Left renal pelvis (tissue), 4 donors: ENCODE measurements at regions not wholly inside any gene's neighbourhood (a gene's known extent, or its start where the extent isn't known, plus 50 kb on each side); places are given as distances from the start of the nearest gene placed in this dataset.

Source experiments
- DNase-seq, 4 donors: peaks; one replicate each; pipeline ENCODE4 v3.0.0-alpha.2; 2013; ENCODE audit warnings: low read depth in 4 of 4, low spot score in 3 of 4

GRCh38 chr5:147036691-147037245 is 158.2 kb upstream of the PPP2R2B start:
- no peak for DNase-seq

GRCh38 chr5:147037515-147038205 is 159.1 kb upstream of the PPP2R2B start:
- no peak for DNase-seq

- no peak for DNase-seq
These were observed 162.3 kb upstream of the PPP2R2B start for GRCh38 chr5:147040856-147041255.

DNA sequence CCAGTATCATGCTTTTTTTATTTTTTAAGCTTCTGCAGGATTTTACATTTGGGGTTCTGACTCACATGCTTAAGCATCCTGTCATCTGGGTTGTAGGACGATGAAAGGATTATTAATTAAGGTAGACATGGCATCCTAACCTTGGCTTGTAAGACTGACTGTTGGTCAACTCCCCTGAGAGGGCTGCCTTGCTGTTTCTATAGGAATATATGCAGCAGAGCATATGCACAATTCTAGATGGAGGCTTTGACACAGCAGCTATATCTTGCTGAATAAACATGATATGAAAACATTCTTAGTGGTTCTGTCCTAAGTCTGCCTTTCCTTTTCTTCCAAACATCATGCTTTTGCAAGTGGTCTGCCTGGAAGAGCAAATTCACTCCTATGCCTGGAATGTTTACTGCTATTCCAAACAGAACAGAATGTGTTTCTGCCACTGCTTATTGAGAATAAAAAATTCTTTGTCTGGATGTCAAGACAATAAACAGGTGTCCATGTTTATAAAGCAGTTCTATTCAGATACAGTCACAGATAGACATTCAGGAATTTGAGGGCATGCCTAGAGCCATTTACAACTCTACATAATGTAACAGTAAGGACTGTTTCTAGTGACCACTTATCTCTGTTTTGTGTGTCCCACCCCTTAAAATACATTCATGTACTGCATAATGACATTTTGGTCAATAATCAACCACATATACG is 166.2 kb upstream of the PPP2R2B start:
- no peak for DNase-seq

- DNase-seq, result no peak
These were observed 166.7 kb upstream of the PPP2R2B start for GRCh38 chr5:147045290-147045689.

GRCh38 chr5:147046281-147046680 is 167.7 kb upstream of the PPP2R2B start:
- no peak for DNase-seq

GRCh38 chr5:147046894-147047293 is 168.3 kb upstream of the PPP2R2B start:
- DNase-seq, result no peak

- DNase-seq, result no peak
These were observed 171.2 kb upstream of the PPP2R2B start for GRCh38 chr5:147049764-147050163.

GRCh38 chr5:147050172-147050571 is 171.6 kb upstream of the PPP2R2B start:
- DNase-seq, result no peak

GRCh38 chr5:147051193-147051592 is 172.6 kb upstream of the PPP2R2B start:
- DNase-seq, result no peak

GRCh38 chr5:147052519-147052918 is 174.0 kb upstream of the PPP2R2B start:
- no peak for DNase-seq

DNA sequence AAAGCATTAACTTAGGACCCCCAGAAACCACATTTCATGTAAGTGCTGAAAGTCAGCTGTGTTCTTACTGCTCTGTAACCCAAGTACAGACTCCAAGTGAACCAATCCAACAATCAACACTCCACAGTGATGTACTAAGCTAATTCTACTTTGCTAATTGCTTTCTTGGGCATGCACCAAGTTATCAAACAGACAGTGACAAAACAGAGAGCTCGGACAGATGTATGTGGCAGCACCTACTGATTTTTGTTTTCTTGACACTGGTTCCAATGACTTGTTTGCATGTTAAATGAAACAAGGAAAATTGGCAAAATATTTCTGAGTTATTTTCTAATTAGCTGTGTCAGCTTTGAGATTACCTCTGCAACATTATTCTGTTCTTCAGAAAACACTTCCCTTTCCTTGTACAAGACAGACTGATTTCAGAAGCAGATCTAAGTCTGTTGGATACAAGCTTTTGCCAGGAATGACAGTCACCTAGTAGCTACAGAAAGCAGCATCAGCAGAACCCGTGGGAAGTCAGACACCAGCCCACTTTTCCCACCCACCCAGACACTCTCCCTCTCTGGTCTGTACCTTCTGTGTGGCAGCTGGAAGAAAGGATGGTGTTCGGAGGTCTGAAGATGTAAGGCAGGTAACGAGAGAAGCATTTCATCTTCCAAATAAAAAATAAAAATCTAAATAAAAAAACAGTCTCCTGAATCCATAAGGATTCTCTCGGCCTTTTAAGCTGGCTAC is 176.7 kb upstream of the PPP2R2B start:
- DNase-seq, result no peak

GRCh38 chr5:147055850-147056566 is 177.5 kb upstream of the PPP2R2B start:
- no peak for DNase-seq

GRCh38 chr5:147057051-147057450 is 177.8 kb upstream of the STK32A start:
- DNase-seq, result no peak

- DNase-seq, result no peak
These were observed 173.4 kb upstream of the STK32A start for GRCh38 chr5:147061431-147061830.

GRCh38 chr5:147062427-147062826 is 172.4 kb upstream of the STK32A start:
- no peak for DNase-seq

GRCh38 chr5:147063943-147064342 is 170.9 kb upstream of the STK32A start:
- DNase-seq, result no peak

- DNase-seq, result no peak
These were observed 169.8 kb upstream of the STK32A start for GRCh38 chr5:147065071-147065470.

GRCh38 chr5:147068998-147069397 is 165.8 kb upstream of the STK32A start:
- no peak for DNase-seq

- no peak for DNase-seq
These were observed 162.2 kb upstream of the STK32A start for GRCh38 chr5:147072622-147073021.

GRCh38 chr5:147073098-147073497 is 161.7 kb upstream of the STK32A start:
- no peak for DNase-seq
